ENCODE measurements at regions not wholly inside any gene's neighbourhood (a gene's known extent, or its start where the extent isn't known, plus 50 kb on each side); places are given as distances from the start of the nearest gene placed in this dataset.

GRCh38 chr1:29883986-29884385, 647.7 kb downstream of the PTPRU start:
- intact Hi-C loops (cut with DNase I, micrococcal nuclease) = no loop called here
- H3K4me3 ChIP-seq = no peak overlapping the region
- ATAC-seq (no peak), DNase-seq (no peak)
- H3K9me3 ChIP-seq = no peaks in the 10 kb centered on the region
- H3K4me1 ChIP-seq (ENCODE audit: low read depth) = no peaks in the 10 kb centered on the region
- TF ChIP-seq, protein P1, sequence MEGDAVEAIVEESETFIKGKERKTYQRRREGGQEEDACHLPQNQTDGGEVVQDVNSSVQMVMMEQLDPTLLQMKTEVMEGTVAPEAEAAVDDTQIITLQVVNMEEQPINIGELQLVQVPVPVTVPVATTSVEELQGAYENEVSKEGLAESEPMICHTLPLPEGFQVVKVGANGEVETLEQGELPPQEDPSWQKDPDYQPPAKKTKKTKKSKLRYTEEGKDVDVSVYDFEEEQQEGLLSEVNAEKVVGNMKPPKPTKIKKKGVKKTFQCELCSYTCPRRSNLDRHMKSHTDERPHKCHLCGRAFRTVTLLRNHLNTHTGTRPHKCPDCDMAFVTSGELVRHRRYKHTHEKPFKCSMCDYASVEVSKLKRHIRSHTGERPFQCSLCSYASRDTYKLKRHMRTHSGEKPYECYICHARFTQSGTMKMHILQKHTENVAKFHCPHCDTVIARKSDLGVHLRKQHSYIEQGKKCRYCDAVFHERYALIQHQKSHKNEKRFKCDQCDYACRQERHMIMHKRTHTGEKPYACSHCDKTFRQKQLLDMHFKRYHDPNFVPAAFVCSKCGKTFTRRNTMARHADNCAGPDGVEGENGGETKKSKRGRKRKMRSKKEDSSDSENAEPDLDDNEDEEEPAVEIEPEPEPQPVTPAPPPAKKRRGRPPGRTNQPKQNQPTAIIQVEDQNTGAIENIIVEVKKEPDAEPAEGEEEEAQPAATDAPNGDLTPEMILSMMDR (IDR thresholded peaks at IDR 0.05) = no peak
- no peaks in the 10 kb centered on the region for H3K36me3 ChIP-seq (ENCODE audit: low read depth)

- no peak for DNase-seq
- no peak for ATAC-seq
- intact Hi-C loops (cut with DNase I, micrococcal nuclease) = no loop called here
These were observed 647.1 kb downstream of the PTPRU start for GRCh38 chr1:29883411-29883832.

GRCh38 chr1:29880556-29880955, 644.2 kb downstream of the PTPRU start:
- DNase-seq = no peak
- Histone ChIP-seq H3K9me3 (no peaks in the 10 kb centered on the region), H3K36me3 (ENCODE audit: low read depth) (no peaks in the 10 kb centered on the region), H3K4me1 (ENCODE audit: low read depth) (no peaks in the 10 kb centered on the region), H3K4me3 (no peak overlapping the region)
- ATAC-seq = no peak
- TF ChIP-seq, protein P1 (IDR thresholded peaks at IDR 0.05) = no peak
- intact Hi-C loops (cut with DNase I, micrococcal nuclease) = no loop called here

More at GRCh38 chr1:29883411-29883832, 647.1 kb downstream of the PTPRU start:
- Histone ChIP-seq H3K4me1 (ENCODE audit: low read depth) (no peaks in the 10 kb centered on the region), H3K36me3 (ENCODE audit: low read depth) (no peaks in the 10 kb centered on the region), H3K9me3 (no peaks in the 10 kb centered on the region), H3K4me3 (no peak overlapping the region)
- TF ChIP-seq, protein P1 (IDR thresholded peaks at IDR 0.05) = no peak

GRCh38 chr1:29879217-29879616, 642.9 kb downstream of the PTPRU start:
- TF ChIP-seq, protein P1 (IDR thresholded peaks at IDR 0.05) = no peak
- Histone ChIP-seq H3K9me3 (no peaks in the 10 kb centered on the region), H3K4me1 (ENCODE audit: low read depth) (no peaks in the 10 kb centered on the region), H3K4me3 (no peak overlapping the region), H3K36me3 (ENCODE audit: low read depth) (no peaks in the 10 kb centered on the region)
- no peak for DNase-seq
- intact Hi-C loops (cut with DNase I, micrococcal nuclease) = no loop called here
- ATAC-seq = no peak

DNA sequence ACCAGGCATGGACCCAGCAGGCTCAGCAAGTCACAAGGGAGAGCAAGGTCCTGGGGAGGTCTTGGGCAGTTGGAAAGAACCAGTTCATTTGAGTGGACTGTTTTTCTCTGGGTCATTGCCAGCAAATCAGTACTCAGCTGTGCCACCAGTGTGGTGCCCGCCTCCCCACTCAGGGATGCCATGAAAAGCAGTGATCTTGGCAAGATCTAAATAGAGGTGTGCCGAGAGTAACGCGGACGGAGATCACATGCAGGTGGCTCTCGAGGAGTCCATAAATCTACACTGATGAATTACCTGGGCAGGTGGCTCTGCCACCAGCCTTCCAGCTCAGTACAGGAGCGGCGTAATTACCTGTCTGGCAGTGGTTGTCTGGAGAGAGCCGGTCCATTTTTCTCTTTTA, 642.2 kb downstream of the PTPRU start:
- no peak overlapping the region for H3K4me3 ChIP-seq
- TF ChIP-seq, protein P1 (IDR thresholded peaks at IDR 0.05) = no peak
- no peaks in the 10 kb centered on the region for H3K36me3 ChIP-seq (ENCODE audit: low read depth)
- no peak for DNase-seq
- ATAC-seq = no peak
- H3K4me1 ChIP-seq (ENCODE audit: low read depth) = no peaks in the 10 kb centered on the region
- intact Hi-C loops (cut with DNase I, micrococcal nuclease) = no loop called here
- H3K9me3 ChIP-seq = no peaks in the 10 kb centered on the region

DNA sequence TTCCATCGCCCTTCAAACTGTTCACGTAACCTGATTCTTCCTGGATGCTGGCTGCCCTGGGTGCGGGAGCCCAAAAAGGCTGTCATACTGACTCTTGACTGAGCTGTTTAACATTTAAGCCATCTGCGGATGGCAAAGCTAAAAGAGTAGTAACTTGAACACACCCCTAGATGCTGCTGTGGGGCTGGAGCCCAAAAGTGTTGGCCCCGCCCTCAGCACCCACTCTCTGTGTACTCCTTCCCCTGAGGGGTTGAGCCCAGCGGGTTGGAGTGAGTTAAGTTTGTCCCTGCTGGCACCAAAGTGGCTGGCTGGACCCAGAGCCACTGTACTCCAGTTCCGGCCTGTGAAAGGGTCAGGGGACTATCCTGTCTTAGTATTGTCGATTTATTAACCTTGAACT, 640.6 kb downstream of the PTPRU start:
- Histone ChIP-seq H3K36me3 (ENCODE audit: low read depth) (no peaks in the 10 kb centered on the region), H3K4me1 (ENCODE audit: low read depth) (no peaks in the 10 kb centered on the region), H3K4me3 (no peak overlapping the region), H3K9me3 (no peaks in the 10 kb centered on the region)
- intact Hi-C loops (cut with DNase I, micrococcal nuclease) = no loop called here
- ATAC-seq (no peak), DNase-seq (no peak)
- TF ChIP-seq, protein P1 (IDR thresholded peaks at IDR 0.05) = no peak

Measured in mucosa of descending colon (tissue), 3 donors.